ENCODE measurements at regions not wholly inside any gene's neighbourhood (a gene's known extent, or its start where the extent isn't known, plus 50 kb on each side); places are given as distances from the start of the nearest gene placed in this dataset.

- no peak for TF ChIP-seq CTCF (IDR thresholded peaks at IDR 0.05; ENCODE audit: insufficient read depth, low read length)
- TF ChIP-seq GABPA (IDR thresholded peaks at IDR 0.05; ENCODE audit: low read depth) = no peak
- TF ChIP-seq REST (IDR thresholded peaks at IDR 0.05; ENCODE audit: insufficient replicate concordance, low read depth) = no peak
- no peak for TF ChIP-seq POLR2AphosphoS5 (IDR thresholded peaks at IDR 0.05; ENCODE audit: low read depth)
Measured at GRCh38 chr7:155203059-155203881, 94.4 kb upstream of the INSIG1 start.

All from HL-60 (cell line).